ENCODE measurements at regions not wholly inside any gene's neighbourhood (a gene's known extent, or its start where the extent isn't known, plus 50 kb on each side); places are given as distances from the start of the nearest gene placed in this dataset.

DNA sequence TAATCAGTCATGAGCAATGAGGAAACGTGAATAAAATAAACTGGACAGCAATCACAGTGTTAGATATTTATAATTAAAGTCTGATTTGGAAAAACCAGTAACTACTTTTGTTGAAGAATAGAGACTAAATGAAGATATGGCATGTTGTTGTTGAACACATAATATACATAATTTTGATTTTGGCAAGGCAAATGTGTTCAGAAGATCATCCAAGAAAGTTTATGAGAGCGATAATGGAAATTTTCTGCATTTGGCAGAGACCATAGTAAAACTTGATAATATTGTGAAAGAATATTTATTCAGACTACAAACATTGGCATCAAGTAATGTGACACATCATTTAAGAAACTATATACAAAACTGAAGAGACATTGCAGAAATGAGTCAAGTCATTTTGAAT, 620.7 kb downstream of the TMA16 start:
- H3K9ac ChIP-seq (ENCODE audit: low read length): no peak overlapping the region
- no peak overlapping the region for H2AFZ ChIP-seq (ENCODE audit: low read depth, low read length)
- no peaks in the 10 kb centered on the region for H4K20me1 ChIP-seq (ENCODE audit: insufficient read depth)
- H3K9me2 ChIP-seq (ENCODE audit: insufficient read depth, low read length): no peaks in the 10 kb centered on the region
- H3K27me3 ChIP-seq (ENCODE audit: insufficient read depth, low read depth, low read length): no peaks in the 10 kb centered on the region
- no peak overlapping the region for H3K4me3 ChIP-seq (ENCODE audit: low read length)
- H3K4me2 ChIP-seq (ENCODE audit: low read length): no peak overlapping the region
- H3K79me2 ChIP-seq (replicated peaks; ENCODE audit: insufficient read depth, low read length): no peaks in the 10 kb centered on the region
- no peak overlapping the region for H3K27ac ChIP-seq (ENCODE audit: low read length)
- TF ChIP-seq EZH2 (IDR thresholded peaks at IDR 0.05; ENCODE audit: borderline replicate concordance, insufficient read depth, low read length, poor library complexity, severe bottlenecking): no peak
- TF ChIP-seq, protein P1, sequence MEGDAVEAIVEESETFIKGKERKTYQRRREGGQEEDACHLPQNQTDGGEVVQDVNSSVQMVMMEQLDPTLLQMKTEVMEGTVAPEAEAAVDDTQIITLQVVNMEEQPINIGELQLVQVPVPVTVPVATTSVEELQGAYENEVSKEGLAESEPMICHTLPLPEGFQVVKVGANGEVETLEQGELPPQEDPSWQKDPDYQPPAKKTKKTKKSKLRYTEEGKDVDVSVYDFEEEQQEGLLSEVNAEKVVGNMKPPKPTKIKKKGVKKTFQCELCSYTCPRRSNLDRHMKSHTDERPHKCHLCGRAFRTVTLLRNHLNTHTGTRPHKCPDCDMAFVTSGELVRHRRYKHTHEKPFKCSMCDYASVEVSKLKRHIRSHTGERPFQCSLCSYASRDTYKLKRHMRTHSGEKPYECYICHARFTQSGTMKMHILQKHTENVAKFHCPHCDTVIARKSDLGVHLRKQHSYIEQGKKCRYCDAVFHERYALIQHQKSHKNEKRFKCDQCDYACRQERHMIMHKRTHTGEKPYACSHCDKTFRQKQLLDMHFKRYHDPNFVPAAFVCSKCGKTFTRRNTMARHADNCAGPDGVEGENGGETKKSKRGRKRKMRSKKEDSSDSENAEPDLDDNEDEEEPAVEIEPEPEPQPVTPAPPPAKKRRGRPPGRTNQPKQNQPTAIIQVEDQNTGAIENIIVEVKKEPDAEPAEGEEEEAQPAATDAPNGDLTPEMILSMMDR (IDR thresholded peaks at IDR 0.05; ENCODE audit: poor library complexity, severe bottlenecking): no peak
- H3K36me3 ChIP-seq (ENCODE audit: insufficient read depth, low read length): no peaks in the 10 kb centered on the region
- no peaks in the 10 kb centered on the region for H3F3A ChIP-seq (ENCODE audit: insufficient read depth, low read length, poor library complexity, severe bottlenecking)
- no peaks in the 10 kb centered on the region for H3K9me3 ChIP-seq (ENCODE audit: low read length)

DNA sequence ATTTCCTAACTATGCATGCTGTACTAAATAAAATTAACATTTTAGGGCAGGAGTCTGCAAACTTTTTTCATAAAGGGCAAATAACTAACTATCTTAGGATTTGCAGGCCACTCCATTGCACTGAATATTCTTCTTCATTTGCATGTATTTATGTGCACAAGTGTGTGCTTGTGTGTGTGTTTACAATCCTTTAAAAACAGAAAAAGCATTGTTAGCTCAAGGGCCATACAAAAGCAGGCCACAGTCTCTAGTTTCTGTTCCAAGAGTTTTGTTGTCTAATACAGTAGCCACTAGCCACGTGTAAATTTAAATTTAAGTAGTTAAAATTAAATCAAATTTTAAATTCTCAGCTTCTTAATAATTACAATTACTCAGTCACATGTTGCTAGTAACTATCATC, 621.8 kb downstream of the TMA16 start:
- TF ChIP-seq EP300 (conservative IDR thresholded peaks at IDR 0.05; ENCODE audit: poor library complexity, severe bottlenecking): no peak
- TF ChIP-seq SMC3 (conservative IDR thresholded peaks at IDR 0.05; ENCODE audit: poor library complexity): no peak
- TF ChIP-seq TAF1 (IDR thresholded peaks at IDR 0.05; ENCODE audit: low read depth): no peak
- TF ChIP-seq RAD21 (conservative IDR thresholded peaks at IDR 0.05): no peak
- TF ChIP-seq, protein P2, sequence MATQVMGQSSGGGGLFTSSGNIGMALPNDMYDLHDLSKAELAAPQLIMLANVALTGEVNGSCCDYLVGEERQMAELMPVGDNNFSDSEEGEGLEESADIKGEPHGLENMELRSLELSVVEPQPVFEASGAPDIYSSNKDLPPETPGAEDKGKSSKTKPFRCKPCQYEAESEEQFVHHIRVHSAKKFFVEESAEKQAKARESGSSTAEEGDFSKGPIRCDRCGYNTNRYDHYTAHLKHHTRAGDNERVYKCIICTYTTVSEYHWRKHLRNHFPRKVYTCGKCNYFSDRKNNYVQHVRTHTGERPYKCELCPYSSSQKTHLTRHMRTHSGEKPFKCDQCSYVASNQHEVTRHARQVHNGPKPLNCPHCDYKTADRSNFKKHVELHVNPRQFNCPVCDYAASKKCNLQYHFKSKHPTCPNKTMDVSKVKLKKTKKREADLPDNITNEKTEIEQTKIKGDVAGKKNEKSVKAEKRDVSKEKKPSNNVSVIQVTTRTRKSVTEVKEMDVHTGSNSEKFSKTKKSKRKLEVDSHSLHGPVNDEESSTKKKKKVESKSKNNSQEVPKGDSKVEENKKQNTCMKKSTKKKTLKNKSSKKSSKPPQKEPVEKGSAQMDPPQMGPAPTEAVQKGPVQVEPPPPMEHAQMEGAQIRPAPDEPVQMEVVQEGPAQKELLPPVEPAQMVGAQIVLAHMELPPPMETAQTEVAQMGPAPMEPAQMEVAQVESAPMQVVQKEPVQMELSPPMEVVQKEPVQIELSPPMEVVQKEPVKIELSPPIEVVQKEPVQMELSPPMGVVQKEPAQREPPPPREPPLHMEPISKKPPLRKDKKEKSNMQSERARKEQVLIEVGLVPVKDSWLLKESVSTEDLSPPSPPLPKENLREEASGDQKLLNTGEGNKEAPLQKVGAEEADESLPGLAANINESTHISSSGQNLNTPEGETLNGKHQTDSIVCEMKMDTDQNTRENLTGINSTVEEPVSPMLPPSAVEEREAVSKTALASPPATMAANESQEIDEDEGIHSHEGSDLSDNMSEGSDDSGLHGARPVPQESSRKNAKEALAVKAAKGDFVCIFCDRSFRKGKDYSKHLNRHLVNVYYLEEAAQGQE (IDR thresholded peaks at IDR 0.05; ENCODE audit: borderline replicate concordance): no peak
- TF ChIP-seq, protein P1 (IDR thresholded peaks at IDR 0.05; ENCODE audit: poor library complexity, severe bottlenecking): no peak
- TF ChIP-seq POLR2AphosphoS5 (IDR thresholded peaks at IDR 0.05): no peak
- TF ChIP-seq MXI1 (conservative IDR thresholded peaks at IDR 0.05; ENCODE audit: poor library complexity, severe bottlenecking): no peak
- no peak for TF ChIP-seq EZH2 (IDR thresholded peaks at IDR 0.05; ENCODE audit: borderline replicate concordance, insufficient read depth, low read length, poor library complexity, severe bottlenecking)
- H3K27ac ChIP-seq (ENCODE audit: low read length): no peak overlapping the region

More for the DNA sequence above, 621.8 kb downstream of the TMA16 start:
- H3K4me3 ChIP-seq (ENCODE audit: low read length): no peak overlapping the region
- H3K36me3 ChIP-seq (ENCODE audit: insufficient read depth, low read length): no peaks in the 10 kb centered on the region
- no peaks in the 10 kb centered on the region for H4K20me1 ChIP-seq (ENCODE audit: insufficient read depth)
- H3K9me2 ChIP-seq (ENCODE audit: insufficient read depth, low read length): no peaks in the 10 kb centered on the region
- H3K9ac ChIP-seq (ENCODE audit: low read length): no peak overlapping the region
- H3K27me3 ChIP-seq (ENCODE audit: insufficient read depth, low read depth, low read length): no peaks in the 10 kb centered on the region
- H3F3A ChIP-seq (ENCODE audit: insufficient read depth, low read length, poor library complexity, severe bottlenecking): no peaks in the 10 kb centered on the region
- H2AFZ ChIP-seq (ENCODE audit: low read depth, low read length): no peak overlapping the region
- no peaks in the 10 kb centered on the region for H3K9me3 ChIP-seq (ENCODE audit: low read length)
- no peak overlapping the region for H3K4me2 ChIP-seq (ENCODE audit: low read length)
- no peaks in the 10 kb centered on the region for H3K79me2 ChIP-seq (replicated peaks; ENCODE audit: insufficient read depth, low read length)
